ENCODE measurements at regions not wholly inside any gene's neighbourhood (a gene's known extent, or its start where the extent isn't known, plus 50 kb on each side); places are given as distances from the start of the nearest gene placed in this dataset.
A peak's percentile ranks its signal among the peaks of the same experiment; 100 is the strongest.

- no peak overlapping the region for H3K4me2 ChIP-seq (ENCODE audit: low read depth, low read length)
- in situ Hi-C loops (cut with MboI; ENCODE audit: low sequenced_read_pairs), result no loop called here
- intact Hi-C loops (cut with micrococcal nuclease), result loop anchor here (10.0 kb wide), 1 partner anchor 948 kb away; no protein-coding TSS in a partner anchor
- ATAC-seq (ENCODE audit: low read depth) (no peak), DNase-seq (peak; percentile 20)
- H4K5ac ChIP-seq (ENCODE audit: low read depth, low read length), result no peak overlapping the region
- no peak overlapping the region for H3K4ac ChIP-seq (ENCODE audit: low read depth, low read length)
- no peak overlapping the region for H2BK20ac ChIP-seq (ENCODE audit: low read depth, low read length)
- H2BK120ac ChIP-seq (ENCODE audit: low read depth, low read length), result no peak overlapping the region
- H3K27ac ChIP-seq (ENCODE audit: insufficient read depth, low read length), result no peak overlapping the region
- H3K9me1 ChIP-seq (ENCODE audit: insufficient read depth, low read length), result no peaks in the 10 kb centered on the region
- H2BK15ac ChIP-seq (ENCODE audit: low read depth, low read length), result no peak overlapping the region
- H2AK9ac ChIP-seq (replicated peaks; ENCODE audit: low read depth, low read length, poor library complexity), result no peak overlapping the region
- no peak overlapping the region for H2BK5ac ChIP-seq (ENCODE audit: low read depth, low read length, poor library complexity, severe bottlenecking)
- no peak overlapping the region for H3K4me3 ChIP-seq (ENCODE audit: insufficient read depth, low read depth, low read length)
- H3K27me3 ChIP-seq (ENCODE audit: control insufficient read depth, insufficient read depth, low read length), result no peaks in the 10 kb centered on the region
- no peak overlapping the region for H3K14ac ChIP-seq (replicated peaks; ENCODE audit: low read depth, low read length)
- POLR2A ChIA-PET (ENCODE audit: unreplicated experiment), result no interaction called here
- H3K9ac ChIP-seq (ENCODE audit: low read depth, low read length), result no peak overlapping the region
- H3K56ac ChIP-seq (ENCODE audit: extremely low read depth, insufficient read depth, low read length), result no peak overlapping the region
- H3K36me3 ChIP-seq (ENCODE audit: control insufficient read depth, insufficient read depth, low read length), result no peaks in the 10 kb centered on the region
- no peak overlapping the region for H3K18ac ChIP-seq (ENCODE audit: low read depth, low read length)
- H3K4me1 ChIP-seq (ENCODE audit: control insufficient read depth, insufficient read depth, low read length), result no peaks in the 10 kb centered on the region
- no TSS peak for BruUV-seq (replicated peaks)
- H3K79me1 ChIP-seq (ENCODE audit: low read depth in 1 of 2, low read length in 2 of 2), result no peaks in the 10 kb centered on the region
- no peak overlapping the region for H4K91ac ChIP-seq (ENCODE audit: insufficient read depth, low read depth, low read length)
- H2AFZ ChIP-seq (replicated peaks; ENCODE audit: low read length, poor library complexity), result no peak overlapping the region
- TF ChIP-seq SMC3 (IDR thresholded peaks at IDR 0.05; ENCODE audit: low read depth, low read length) (no peak), POLR2A (IDR thresholded peaks at IDR 0.05; ENCODE audit: low read depth, low read length) (no peak), USF2 (IDR thresholded peaks at IDR 0.05; ENCODE audit: low read depth, low read length) (no peak), ELK1 (IDR thresholded peaks at IDR 0.05; ENCODE audit: borderline replicate concordance, low read depth, low read length) (no peak), BHLHE40 (IDR thresholded peaks at IDR 0.05; ENCODE audit: low read depth, low read length) (no peak), MAZ (IDR thresholded peaks at IDR 0.05; ENCODE audit: borderline replicate concordance, low read depth, low read length) (no peak), RFX5 (IDR thresholded peaks at IDR 0.05; ENCODE audit: low read depth, low read length) (no peak), NFE2L2 (IDR thresholded peaks at IDR 0.05; ENCODE audit: low read depth, low read length) (no peak), CTCF (conservative IDR thresholded peaks at IDR 0.05; ENCODE audit: low read depth, low read length) (no peak), MAFK (IDR thresholded peaks at IDR 0.05; ENCODE audit: low read depth, low read length) (no peak), CHD1 (IDR thresholded peaks at IDR 0.05; ENCODE audit: low read depth, low read length) (no peak), FOS (IDR thresholded peaks at IDR 0.05; ENCODE audit: low read depth, low read length) (no peak), RCOR1 (IDR thresholded peaks at IDR 0.05; ENCODE audit: insufficient replicate concordance, low read length) (no peak), CEBPB (IDR thresholded peaks at IDR 0.05; ENCODE audit: low read depth, low read length) (no peak), RAD21 (IDR thresholded peaks at IDR 0.05; ENCODE audit: low read length) (no peak), MXI1 (IDR thresholded peaks at IDR 0.05; ENCODE audit: borderline replicate concordance, low read depth, low read length) (no peak)
- no peak overlapping the region for H3K23ac ChIP-seq (ENCODE audit: low read depth, low read length)
- dilution Hi-C loops (cut with HindIII; ENCODE audit: low sequenced_read_pairs, unreplicated experiment), result no loop called here
- no peaks in the 10 kb centered on the region for H3K9me3 ChIP-seq (ENCODE audit: control insufficient read depth, insufficient read depth, low read length)
- H4K8ac ChIP-seq (ENCODE audit: low read depth in 2 of 2, low read length in 2 of 2), result no peak overlapping the region
- WGBS, 2 experiments (ENCODE audit: extremely low coverage in 2 of 2, insufficient read length in 1 of 2), result no CpG with 5 or more reads among the region's 1 CpG
- no peaks in the 10 kb centered on the region for H4K20me1 ChIP-seq (ENCODE audit: insufficient read depth, low read length)
- CTCF ChIA-PET, result no interaction called here
- H2AK5ac ChIP-seq (ENCODE audit: low read depth, low read length), result no peak overlapping the region
Observed at GRCh38 chr4:135917011-135917410, 1615.3 kb downstream of the PCDH18 start.

Data from IMR-90 (cell line).